Activated CD4-positive, alpha-beta T cell treated with anti-CD3 and anti-CD28 coated beads, Interleukin-2, amount 50 U/mL, for 24 hours (primary cell): ENCODE measurements at regions not wholly inside any gene's neighbourhood (a gene's known extent, or its start where the extent isn't known, plus 50 kb on each side); places are given as distances from the start of the nearest gene placed in this dataset.

ENCODE experiments used
- DNase-seq, 2 donors: peaks; one replicate each; pipeline ENCODE4 v3.0.0-alpha.2; 2020; ENCODE audit warnings: low read depth in 1 of 2, low spot score in 1 of 2

- DNase-seq: no peak
Observed at GRCh38 chrX:137387646-137388045, 178.3 kb upstream of the ZIC3 start.

- no peak for DNase-seq
Observed at GRCh38 chrX:137366018-137366633, 199.8 kb upstream of the ZIC3 start.

GRCh38 chrX:137363559-137363958, 202.4 kb upstream of the ZIC3 start:
- DNase-seq: no peak

- DNase-seq: no peak
Observed at GRCh38 chrX:137362583-137362982, 203.3 kb upstream of the ZIC3 start.

GRCh38 chrX:137354851-137355250, 211.1 kb upstream of the ZIC3 start:
- no peak for DNase-seq

- DNase-seq: no peak
Observed at GRCh38 chrX:137353404-137353803, 212.5 kb upstream of the ZIC3 start.

GRCh38 chrX:137352101-137352660, 213.7 kb upstream of the ZIC3 start:
- no peak for DNase-seq

GRCh38 chrX:137342969-137343368, 223.0 kb upstream of the ZIC3 start:
- no peak for DNase-seq

- no peak for DNase-seq
Observed at GRCh38 chrX:137313627-137314026, 252.3 kb upstream of the ZIC3 start.

GRCh38 chrX:137305404-137305803, 260.5 kb upstream of the ZIC3 start:
- no peak for DNase-seq

- DNase-seq: no peak
Observed at GRCh38 chrX:137297167-137297566, 263.4 kb upstream of the GPR101 start.

- no peak for DNase-seq
Observed at GRCh38 chrX:137290011-137290410, 256.2 kb upstream of the GPR101 start.

- DNase-seq: no peak
Observed at GRCh38 chrX:137287191-137287590, 253.4 kb upstream of the GPR101 start.

GRCh38 chrX:137286423-137286822, 252.6 kb upstream of the GPR101 start:
- no peak for DNase-seq

GRCh38 chrX:137278825-137279224, 245.0 kb upstream of the GPR101 start:
- DNase-seq: no peak

GRCh38 chrX:137263374-137263773, 229.6 kb upstream of the GPR101 start:
- DNase-seq: no peak

- no peak for DNase-seq
Observed at GRCh38 chrX:137245183-137245582, 211.4 kb upstream of the GPR101 start.

GRCh38 chrX:137236837-137237236, 203.0 kb upstream of the GPR101 start:
- DNase-seq: no peak

- DNase-seq: no peak
Observed at GRCh38 chrX:137234651-137235402, 201.0 kb upstream of the GPR101 start.

GRCh38 chrX:137233478-137233877, 199.7 kb upstream of the GPR101 start:
- no peak for DNase-seq

- no peak for DNase-seq
Observed at GRCh38 chrX:137227151-137227550, 193.4 kb upstream of the GPR101 start.

- no peak for DNase-seq
Observed at GRCh38 chrX:137215467-137215866, 181.7 kb upstream of the GPR101 start.
